ENCODE measurements at regions not wholly inside any gene's neighbourhood (a gene's known extent, or its start where the extent isn't known, plus 50 kb on each side); places are given as distances from the start of the nearest gene placed in this dataset.
"Not testable (repeated sequence)": the region's sequence is repeated elsewhere in the genome, so short reads cannot be mapped to it uniquely, and the experiment has no call there.

GRCh38 chr7:29703830-29704229 lies 102.5 kb upstream of the WIPF3 start:
- DNase-seq (ENCODE audit: low read depth) = not testable (repeated sequence)

- DNase-seq (ENCODE audit: low read depth) = not testable (repeated sequence)
Observed at GRCh38 chr7:29709002-29709401, 97.3 kb upstream of the WIPF3 start.

- not testable (repeated sequence) for DNase-seq (ENCODE audit: low read depth)
Observed at GRCh38 chr7:29723127-29723526, 83.2 kb upstream of the WIPF3 start.

- no peak for DNase-seq (ENCODE audit: low read depth)
Observed at GRCh38 chr7:29723599-29723998, 82.7 kb upstream of the WIPF3 start.

- not testable (repeated sequence) for DNase-seq (ENCODE audit: low read depth)
Observed at GRCh38 chr7:29729534-29730165, 76.7 kb upstream of the WIPF3 start.

GRCh38 chr7:29734246-29734731 lies 72.0 kb upstream of the WIPF3 start:
- no peak for DNase-seq (ENCODE audit: low read depth)

GRCh38 chr7:29747645-29748245 lies 58.6 kb upstream of the WIPF3 start:
- DNase-seq (ENCODE audit: low read depth) = not testable (repeated sequence)

- DNase-seq (ENCODE audit: low read depth) = no peak
Observed at GRCh38 chr7:29748286-29749099, 57.8 kb upstream of the WIPF3 start.

GRCh38 chr7:29749701-29750321 lies 56.5 kb upstream of the WIPF3 start:
- DNase-seq (ENCODE audit: low read depth) = no peak

- DNase-seq (ENCODE audit: low read depth) = not testable (repeated sequence)
Observed at GRCh38 chr7:29750373-29750940, 55.9 kb upstream of the WIPF3 start.

GRCh38 chr7:29751012-29751411 lies 55.3 kb upstream of the WIPF3 start:
- DNase-seq (ENCODE audit: low read depth) = not testable (repeated sequence)

GRCh38 chr7:29754874-29755490 lies 51.3 kb upstream of the WIPF3 start:
- DNase-seq (ENCODE audit: low read depth) = no peak
